ENCODE measurements at regions not wholly inside any gene's neighbourhood (a gene's known extent, or its start where the extent isn't known, plus 50 kb on each side); places are given as distances from the start of the nearest gene placed in this dataset.
"Not testable (repeated sequence)": the region's sequence is repeated elsewhere in the genome, so short reads cannot be mapped to it uniquely, and the experiment has no call there.

DNA sequence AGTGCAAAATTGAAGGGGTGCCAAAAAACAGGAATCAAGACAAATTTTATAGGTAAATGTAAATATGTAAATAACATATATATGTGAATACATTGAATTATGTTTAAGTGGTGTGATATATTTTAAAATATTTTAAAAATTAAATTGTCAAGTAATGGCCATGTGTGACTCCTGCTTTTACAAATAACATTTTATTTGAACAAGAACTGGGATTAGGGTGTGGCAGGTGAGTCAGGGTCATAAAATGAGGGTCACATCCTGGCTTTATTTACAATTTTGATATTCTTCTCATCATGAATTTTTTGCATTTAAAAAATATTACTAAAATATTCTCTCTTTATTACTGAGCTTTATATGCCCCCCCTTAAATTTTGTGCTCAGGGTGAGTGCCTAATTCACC lies 601.1 kb upstream of the MAN1A1 start:
- Histone ChIP-seq H3K4me3 (ENCODE audit: low read depth, low read length) (no peak overlapping the region), H3K9me3 (ENCODE audit: control insufficient read depth, insufficient read depth, low read length) (no peaks in the 10 kb centered on the region; the same call in 1 of the 2 replicates), H3K27ac (ENCODE audit: low read depth, low read length) (no peak overlapping the region), H3K27me3 (ENCODE audit: control insufficient read depth, insufficient read depth, low read length) (no peaks in the 10 kb centered on the region)
- DNase-seq (ENCODE audit: low read depth, low spot score), result no peak
- POLR2A ChIA-PET, result no interaction called here
- CTCF ChIA-PET, result no interaction called here
- TF ChIP-seq, protein P1, sequence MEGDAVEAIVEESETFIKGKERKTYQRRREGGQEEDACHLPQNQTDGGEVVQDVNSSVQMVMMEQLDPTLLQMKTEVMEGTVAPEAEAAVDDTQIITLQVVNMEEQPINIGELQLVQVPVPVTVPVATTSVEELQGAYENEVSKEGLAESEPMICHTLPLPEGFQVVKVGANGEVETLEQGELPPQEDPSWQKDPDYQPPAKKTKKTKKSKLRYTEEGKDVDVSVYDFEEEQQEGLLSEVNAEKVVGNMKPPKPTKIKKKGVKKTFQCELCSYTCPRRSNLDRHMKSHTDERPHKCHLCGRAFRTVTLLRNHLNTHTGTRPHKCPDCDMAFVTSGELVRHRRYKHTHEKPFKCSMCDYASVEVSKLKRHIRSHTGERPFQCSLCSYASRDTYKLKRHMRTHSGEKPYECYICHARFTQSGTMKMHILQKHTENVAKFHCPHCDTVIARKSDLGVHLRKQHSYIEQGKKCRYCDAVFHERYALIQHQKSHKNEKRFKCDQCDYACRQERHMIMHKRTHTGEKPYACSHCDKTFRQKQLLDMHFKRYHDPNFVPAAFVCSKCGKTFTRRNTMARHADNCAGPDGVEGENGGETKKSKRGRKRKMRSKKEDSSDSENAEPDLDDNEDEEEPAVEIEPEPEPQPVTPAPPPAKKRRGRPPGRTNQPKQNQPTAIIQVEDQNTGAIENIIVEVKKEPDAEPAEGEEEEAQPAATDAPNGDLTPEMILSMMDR (IDR thresholded peaks at IDR 0.05; ENCODE audit: low read depth, low read length), result no peak

- TF ChIP-seq, protein P1 (IDR thresholded peaks at IDR 0.05; ENCODE audit: low read depth, low read length), result no peak
- Histone ChIP-seq H3K27me3 (ENCODE audit: control insufficient read depth, insufficient read depth, low read length) (no peaks in the 10 kb centered on the region), H3K9me3 (ENCODE audit: control insufficient read depth, insufficient read depth, low read length) (no peaks in the 10 kb centered on the region), H3K27ac (ENCODE audit: low read depth, low read length) (no peak overlapping the region), H3K4me3 (ENCODE audit: low read depth, low read length) (no peak overlapping the region)
- DNase-seq (ENCODE audit: low read depth, low spot score), result no peak
- POLR2A ChIA-PET, result no interaction called here
- CTCF ChIA-PET, result no interaction called here
These were observed 592.7 kb upstream of the MAN1A1 start for GRCh38 chr6:119942078-119942752.

DNA sequence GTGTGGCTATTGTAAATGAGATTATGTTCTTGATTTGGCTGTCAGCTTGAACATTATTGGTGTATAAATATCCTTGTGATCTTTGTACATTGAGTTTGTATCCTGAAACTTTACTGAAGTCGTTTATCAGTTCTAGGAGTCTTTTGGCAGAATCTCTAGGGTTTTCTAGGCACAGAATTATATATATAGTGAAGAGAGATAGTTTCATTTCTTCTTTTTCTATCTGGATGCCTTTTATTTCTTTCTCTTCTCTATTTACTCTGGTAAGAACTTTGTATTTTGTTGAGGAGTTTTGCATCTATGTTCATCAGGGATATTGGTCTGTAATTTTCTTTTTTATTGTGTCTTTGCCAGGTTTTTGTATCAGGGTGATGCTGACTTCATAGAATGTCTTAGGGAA lies 589.2 kb upstream of the MAN1A1 start:
- H3K27me3 ChIP-seq (ENCODE audit: control insufficient read depth, insufficient read depth, low read length), result no peaks in the 10 kb centered on the region
- ChIA-PET CTCF (no interaction called here), POLR2A (no interaction called here)
- TF ChIP-seq, protein P1 (IDR thresholded peaks at IDR 0.05; ENCODE audit: low read depth, low read length), result no peak
- H3K27ac ChIP-seq (ENCODE audit: low read depth, low read length), result no peak overlapping the region
- no peak overlapping the region for H3K4me3 ChIP-seq (ENCODE audit: low read depth, low read length)
- DNase-seq (ENCODE audit: low read depth, low spot score), result no peak
- H3K9me3 ChIP-seq (ENCODE audit: control insufficient read depth, insufficient read depth, low read length), result no peaks in the 10 kb centered on the region

GRCh38 chr6:119934816-119935215 lies 585.3 kb upstream of the MAN1A1 start:
- Histone ChIP-seq H3K27me3 (ENCODE audit: control insufficient read depth, insufficient read depth, low read length) (no peaks in the 10 kb centered on the region), H3K27ac (ENCODE audit: low read depth, low read length) (no peak overlapping the region), H3K4me3 (ENCODE audit: low read depth, low read length) (no peak overlapping the region), H3K9me3 (ENCODE audit: control insufficient read depth, insufficient read depth, low read length) (no peaks in the 10 kb centered on the region)
- DNase-seq (ENCODE audit: low read depth, low spot score), result no peak
- CTCF ChIA-PET, result interaction anchor here (0.6 kb wide), 1 partner anchor 193 kb away, joined by 3 read pairs; no protein-coding TSS in a partner anchor
- TF ChIP-seq, protein P1 (IDR thresholded peaks at IDR 0.05; ENCODE audit: low read depth, low read length), result no peak
- POLR2A ChIA-PET, result no interaction called here

- ChIA-PET CTCF (no interaction called here), POLR2A (no interaction called here)
- DNase-seq (ENCODE audit: low read depth, low spot score), result no peak
- TF ChIP-seq, protein P1 (IDR thresholded peaks at IDR 0.05; ENCODE audit: low read depth, low read length), result no peak
- peaks cover 2% of the 10 kb centered on the region; the same call in 1 of the 2 replicates for H3K9me3 ChIP-seq (ENCODE audit: control insufficient read depth, insufficient read depth, low read length)
- no peak overlapping the region for H3K27ac ChIP-seq (ENCODE audit: low read depth, low read length)
- H3K4me3 ChIP-seq (ENCODE audit: low read depth, low read length), result no peak overlapping the region
- H3K27me3 ChIP-seq (ENCODE audit: control insufficient read depth, insufficient read depth, low read length), result no peaks in the 10 kb centered on the region
These were observed 579.6 kb upstream of the MAN1A1 start for GRCh38 chr6:119929121-119929520.

DNA sequence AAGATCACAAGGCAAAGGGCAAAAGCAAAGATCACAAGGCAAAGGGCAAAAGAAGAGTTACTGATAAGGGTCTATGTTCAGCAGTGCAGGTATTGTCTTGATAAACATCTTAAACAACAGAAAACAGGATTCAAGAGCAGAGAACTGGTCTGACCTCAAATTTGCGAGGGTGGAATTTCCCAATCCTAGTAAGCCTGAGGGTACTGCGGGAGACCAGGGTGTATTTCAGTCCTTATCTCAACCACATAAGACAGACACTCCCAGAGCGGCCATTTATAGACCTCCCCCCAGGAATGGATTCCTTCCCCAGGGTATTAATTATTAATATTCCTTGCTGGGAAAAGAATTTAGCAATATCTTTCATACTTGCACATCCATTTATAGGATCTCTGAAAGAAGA lies 575.3 kb upstream of the MAN1A1 start:
- H3K27me3 ChIP-seq (ENCODE audit: control insufficient read depth, insufficient read depth, low read length); DNase-seq (ENCODE audit: low read depth, low spot score); H3K27ac ChIP-seq (ENCODE audit: low read depth, low read length); POLR2A ChIA-PET; H3K9me3 ChIP-seq (ENCODE audit: control insufficient read depth, insufficient read depth, low read length); CTCF ChIA-PET; H3K4me3 ChIP-seq (ENCODE audit: low read depth, low read length): not testable (repeated sequence)

All from AG04450 (cell line).